GM21717 (cell line): ENCODE measurements at regions not wholly inside any gene's neighbourhood (a gene's known extent, or its start where the extent isn't known, plus 50 kb on each side); places are given as distances from the start of the nearest gene placed in this dataset.

Experiments
- ATAC-seq: cut with Tn5 transposase; IDR thresholded peaks from one replicate; pipeline ENCODE4 v1.9.1; 2021; ENCODE audit warnings: mild to moderate bottlenecking, moderate library complexity; ENCODE audit not compliant: unreplicated experiment

DNA sequence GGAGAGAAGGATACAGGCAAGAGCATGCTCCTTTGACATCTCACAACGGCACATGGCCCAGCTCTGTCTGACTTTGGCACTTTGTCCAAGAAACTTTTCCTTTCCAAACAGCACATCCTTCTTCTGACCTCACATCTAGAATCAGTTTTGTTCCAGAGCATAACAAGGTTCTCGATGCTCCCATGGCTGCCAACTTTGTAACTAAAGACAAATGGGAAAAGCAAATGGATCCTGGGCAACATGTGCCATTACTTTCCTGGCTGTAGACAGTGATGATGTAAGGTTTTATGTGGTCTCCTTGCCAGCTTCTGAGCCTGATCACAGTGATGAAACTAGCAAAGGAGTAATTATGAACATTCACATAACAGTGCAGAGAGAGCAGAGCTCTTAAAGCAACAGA lies 171.8 kb upstream of the C1orf87 start:
- no peak for ATAC-seq

DNA sequence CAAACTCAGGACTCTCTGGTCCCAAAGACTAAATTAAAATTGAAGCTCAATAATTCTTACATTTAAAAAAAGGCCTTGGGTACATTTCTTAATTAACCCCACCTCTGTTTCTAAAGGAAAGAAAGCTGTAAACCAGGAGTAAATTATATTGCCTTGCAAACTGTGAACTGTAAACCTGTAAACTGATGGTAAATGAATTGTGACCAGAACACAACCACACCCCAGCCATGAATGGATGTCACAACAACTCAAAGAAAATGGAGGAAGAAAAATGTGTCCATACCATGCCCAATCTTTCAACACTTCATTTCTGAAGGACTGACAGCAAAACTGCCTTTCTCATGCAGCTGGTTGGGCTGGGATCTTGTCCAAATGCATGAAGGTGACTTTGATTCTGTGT lies 171.3 kb upstream of the C1orf87 start:
- no peak for ATAC-seq

DNA sequence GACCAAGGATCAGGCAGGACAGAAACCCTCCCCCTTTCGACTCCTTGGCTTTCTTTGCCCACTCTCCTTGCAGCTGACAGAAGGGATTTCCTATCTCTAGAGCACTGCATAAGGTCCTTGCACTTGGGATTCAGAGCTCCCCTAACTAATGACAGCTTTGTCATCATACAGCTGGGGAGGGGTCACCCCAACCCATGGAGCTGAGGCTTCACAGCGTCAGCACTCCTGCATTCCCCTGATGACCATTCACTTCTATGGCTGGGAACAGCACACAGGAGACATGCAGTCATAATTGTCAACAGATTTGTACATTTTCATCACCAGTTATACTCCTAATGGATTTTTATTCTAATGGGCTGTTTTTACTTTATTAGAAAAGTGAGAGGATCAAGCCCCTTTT lies 161.7 kb upstream of the C1orf87 start:
- ATAC-seq, result no peak

GRCh38 chr1:60234776-60235175 lies 161.2 kb upstream of the C1orf87 start:
- ATAC-seq, result no peak

DNA sequence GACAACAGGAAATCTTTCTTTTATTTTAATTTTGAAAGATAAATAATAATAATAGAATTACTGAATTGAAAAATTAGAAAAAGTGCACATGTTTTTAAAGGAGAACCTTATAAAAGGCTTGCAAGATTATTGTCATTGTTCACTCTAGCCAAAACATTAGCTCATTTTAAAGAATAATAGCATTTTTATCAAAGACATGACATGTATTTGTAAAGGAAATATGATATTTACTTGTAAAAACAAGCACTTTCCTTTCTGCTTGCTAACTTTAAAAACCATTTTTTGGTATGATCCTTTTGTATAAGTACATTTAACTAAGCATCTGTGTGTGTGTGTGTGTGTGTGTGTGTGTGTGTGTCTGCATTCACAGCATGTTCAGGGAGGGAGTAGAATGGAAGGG lies 156.3 kb upstream of the C1orf87 start:
- no peak for ATAC-seq

GRCh38 chr1:60228041-60228491 lies 154.5 kb upstream of the C1orf87 start:
- no peak for ATAC-seq

GRCh38 chr1:60227601-60228000 lies 154.0 kb upstream of the C1orf87 start:
- no peak for ATAC-seq

GRCh38 chr1:60225486-60225885 lies 151.9 kb upstream of the C1orf87 start:
- ATAC-seq, result no peak

GRCh38 chr1:60224523-60224922 lies 151.0 kb upstream of the C1orf87 start:
- ATAC-seq, result no peak

- no peak for ATAC-seq
Observed at GRCh38 chr1:60223158-60223557, 149.6 kb upstream of the C1orf87 start.

GRCh38 chr1:60222360-60223115 lies 149.0 kb upstream of the C1orf87 start:
- no peak for ATAC-seq

DNA sequence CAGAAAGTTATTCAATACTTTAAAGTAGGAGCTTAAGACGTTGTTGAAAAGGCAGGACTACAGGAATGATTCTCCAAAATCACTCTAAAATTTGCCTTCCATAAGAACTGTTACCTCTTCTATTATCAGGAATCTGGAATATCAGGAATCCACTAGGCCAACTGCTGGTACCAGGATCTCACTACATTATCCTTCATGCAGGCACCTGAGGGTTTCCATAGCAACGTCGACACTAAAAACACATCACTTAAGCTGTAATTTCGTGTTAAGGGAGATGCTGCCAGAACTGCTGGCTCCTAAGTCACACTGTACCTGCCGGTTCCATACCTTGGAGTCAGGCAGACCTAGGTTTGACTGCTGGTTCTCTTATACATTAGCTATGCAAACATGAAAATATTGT lies 139.7 kb upstream of the C1orf87 start:
- no peak for ATAC-seq

GRCh38 chr1:60196026-60196425 lies 122.5 kb upstream of the C1orf87 start:
- no peak for ATAC-seq

DNA sequence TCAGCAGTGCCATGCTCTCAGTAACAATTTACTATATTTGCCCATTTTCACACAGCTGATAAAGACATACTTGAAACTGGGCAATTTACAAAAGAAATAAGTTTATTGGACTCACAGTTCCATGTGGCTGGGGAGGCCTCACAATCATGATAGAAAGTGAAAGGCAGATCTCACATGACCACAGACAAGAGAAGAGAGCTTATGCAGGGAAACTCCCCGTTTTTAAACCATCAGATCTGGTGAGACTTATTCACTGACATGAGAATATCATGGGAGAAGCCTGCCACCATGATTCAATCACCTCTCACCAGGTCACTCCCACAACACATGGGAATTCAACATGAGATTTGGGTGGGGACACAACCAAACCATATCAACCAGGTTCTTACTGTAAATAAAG lies 112.1 kb upstream of the C1orf87 start:
- ATAC-seq, result no peak

GRCh38 chr1:60184521-60184920 lies 111.0 kb upstream of the C1orf87 start:
- ATAC-seq, result no peak

DNA sequence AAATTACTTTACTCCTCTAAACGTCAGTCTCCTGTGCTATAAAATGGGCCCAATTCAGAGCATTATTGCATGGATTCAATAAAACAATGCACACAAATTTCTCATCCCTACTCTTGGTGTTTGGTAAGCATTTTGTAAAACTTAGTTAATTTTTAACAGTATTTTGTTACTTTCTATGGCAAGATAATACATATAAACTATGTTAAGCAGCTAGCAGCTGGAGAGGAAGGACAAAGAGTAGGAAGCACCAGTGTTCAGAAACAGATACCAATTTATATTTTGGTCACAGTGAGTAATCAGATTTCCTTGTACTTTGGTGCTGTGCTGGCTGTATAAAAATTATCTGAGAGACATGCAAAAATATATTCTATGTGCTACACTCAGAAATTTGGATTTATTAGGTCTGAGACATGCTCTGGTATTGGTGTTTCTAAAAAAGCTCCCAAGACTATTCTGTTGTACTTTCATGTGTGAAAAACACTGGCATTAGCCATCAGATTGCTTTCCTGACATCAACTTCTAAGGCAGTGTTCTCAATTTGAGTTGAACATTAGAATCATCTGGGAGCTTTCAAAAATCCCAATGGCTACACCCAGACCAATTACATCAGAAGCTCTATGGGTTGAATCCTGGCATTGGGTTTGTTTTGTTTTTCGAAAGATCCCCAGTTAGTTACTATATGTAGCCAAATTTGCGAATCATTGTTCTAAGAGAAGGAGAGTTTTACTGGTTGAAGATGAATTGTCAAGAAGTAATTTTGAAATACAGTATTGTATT lies 100.3 kb upstream of the C1orf87 start:
- no peak for ATAC-seq

GRCh38 chr1:60173006-60173405 lies 99.4 kb upstream of the C1orf87 start:
- ATAC-seq, result no peak

GRCh38 chr1:60171801-60172200 lies 98.2 kb upstream of the C1orf87 start:
- ATAC-seq, result no peak

- ATAC-seq, result no peak
Observed at GRCh38 chr1:60170709-60171108, 97.1 kb upstream of the C1orf87 start.

DNA sequence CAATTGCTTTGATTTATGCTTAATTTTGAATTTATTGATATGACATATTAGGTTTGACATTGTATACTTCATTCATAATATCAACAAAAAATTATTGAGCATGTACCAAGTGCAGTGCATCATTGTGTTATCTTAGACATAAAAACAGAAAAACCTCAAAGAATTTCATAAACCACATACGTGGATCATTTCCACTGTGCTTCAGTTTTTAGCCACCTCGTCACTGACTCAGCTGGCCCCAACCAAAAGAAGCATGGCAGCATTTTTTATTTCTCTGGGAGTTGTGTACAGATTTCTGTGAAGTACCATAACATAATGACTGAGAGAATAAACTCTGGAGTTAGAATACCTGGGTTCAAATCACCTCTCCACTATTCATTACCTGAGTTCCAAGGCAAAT lies 95.6 kb upstream of the C1orf87 start:
- ATAC-seq, result no peak

DNA sequence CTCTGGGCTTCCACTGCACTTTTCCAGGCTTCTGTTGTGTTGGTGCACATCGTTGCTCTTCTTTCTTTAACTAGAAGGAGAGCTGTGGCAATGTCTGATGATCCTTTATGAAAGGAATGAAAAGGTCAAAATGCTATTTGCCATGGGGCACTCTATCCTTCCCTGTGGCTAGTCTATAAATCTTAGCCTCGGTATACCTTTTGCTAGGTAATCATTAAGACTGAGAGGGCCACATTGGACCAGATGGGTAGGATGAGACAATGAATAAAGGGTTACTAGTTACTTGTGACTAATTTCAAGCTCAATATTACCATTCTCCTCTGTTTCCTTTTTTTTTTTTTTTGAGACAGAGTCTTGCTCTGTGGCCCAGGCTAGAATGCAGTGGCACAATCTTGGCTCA lies 89.4 kb upstream of the C1orf87 start:
- ATAC-seq, result no peak

DNA sequence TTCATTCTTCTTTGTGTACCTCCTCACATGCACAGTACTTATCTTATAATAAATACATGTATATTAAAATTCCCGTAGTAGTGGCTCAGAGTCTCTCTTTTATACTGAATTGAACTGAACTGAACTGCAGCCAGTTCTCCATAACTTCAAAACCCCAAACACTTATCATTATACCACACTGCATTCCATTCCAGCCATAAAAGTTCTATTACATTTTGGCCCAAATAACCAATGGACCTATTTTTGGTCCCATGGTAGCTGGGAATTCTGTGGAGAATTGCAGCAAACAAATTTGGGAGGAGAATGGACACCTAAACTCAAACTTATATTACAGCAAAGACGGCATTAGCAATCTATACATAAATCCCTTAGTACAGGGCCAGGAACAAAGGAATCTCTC lies 86.6 kb upstream of the C1orf87 start:
- ATAC-seq, result no peak
